SK-N-SH (cell line): ENCODE measurements at regions not wholly inside any gene's neighbourhood (a gene's known extent, or its start where the extent isn't known, plus 50 kb on each side); places are given as distances from the start of the nearest gene placed in this dataset.

Source experiments
- CHD2 ChIP-seq: fragments of 150-350 bp; IDR thresholded peaks from 2 replicates; pipeline ENCODE4 v1.6.1; 2018; ENCODE audit warnings: low read length; ENCODE audit not compliant: partially characterized antibody
- CTCF ChIP-seq: fragments of 200-600 bp; sonication (generic); IDR thresholded peaks from 2 replicates; pipeline ENCODE4 v1.6.1; 2017; ENCODE audit warnings: antibody characterized with exemption, mild to moderate bottlenecking, moderate library complexity
- EP300 ChIP-seq, 2 experiments: IDR thresholded peaks; 2 replicates each; pipeline versions ENCODE4 v1.4.0 to v1.6.1; 2012; ENCODE audit warnings: borderline replicate concordance in 1 of 2, low read depth in 1 of 2, low read length in 1 of 2
- GABPA ChIP-seq: IDR thresholded peaks from 2 replicates; pipeline ENCODE4 v1.4.0; 2012; ENCODE audit warnings: low read depth, mild to moderate bottlenecking
- GATA2 ChIP-seq: sonication (generic); formaldehyde crosslinking; IDR thresholded peaks from 2 replicates; pipeline ENCODE4 v1.5.0; 2020; ENCODE audit warnings: mild to moderate bottlenecking, missing genetic modification reagents
- IRF3 ChIP-seq: fragments of 150-350 bp; IDR thresholded peaks from 2 replicates; pipeline ENCODE4 v1.6.1; 2016; ENCODE audit warnings: mild to moderate bottlenecking, low read depth, low read length
- NFIC ChIP-seq: IDR thresholded peaks from 2 replicates; pipeline ENCODE4 v1.4.0; 2012; ENCODE audit warnings: borderline replicate concordance
- NRF1 ChIP-seq: IDR thresholded peaks from 2 replicates; pipeline ENCODE4 v1.6.1; 2012; ENCODE audit warnings: low read depth, mild to moderate bottlenecking, low read length
- PBX3 ChIP-seq: IDR thresholded peaks from 2 replicates; pipeline ENCODE4; 2012
- POLR2AphosphoS5 ChIP-seq: IDR thresholded peaks from 2 replicates; pipeline ENCODE4 v1.6.1; 2012; ENCODE audit warnings: low read depth, low read length
- SIN3A ChIP-seq: IDR thresholded peaks from 2 replicates; pipeline ENCODE4 v1.6.1; 2012; ENCODE audit warnings: low read depth, mild to moderate bottlenecking, low read length, moderate library complexity, borderline replicate concordance
- ZBTB33 ChIP-seq: IDR thresholded peaks from 2 replicates; pipeline ENCODE4 v1.4.0; 2012; ENCODE audit warnings: low read depth, borderline replicate concordance

- TF ChIP-seq CHD2 (no peak), IRF3 (no peak), GATA2 (CRISPR knock-in tag) (no peak), CTCF (no peak), GABPA (no peak), SIN3A (no peak), POLR2AphosphoS5 (no peak), EP300 (IDR thresholded peaks at IDR 0.05; ENCODE audit: borderline replicate concordance in 1 of 2, low read depth in 1 of 2, low read length in 1 of 2) (no peak), ZBTB33 (no peak), NFIC (no peak), PBX3 (no peak), NRF1 (no peak)
Observed at GRCh38 chr16:5446623-5447240, 349.1 kb upstream of the EEF2KMT start.
